ENCODE measurements at regions not wholly inside any gene's neighbourhood (a gene's known extent, or its start where the extent isn't known, plus 50 kb on each side); places are given as distances from the start of the nearest gene placed in this dataset. TPM values are rescaled to one million over a fixed set of nuclear protein-coding genes. Genes with fewer than 3 reads are reported as not detected.

DNA sequence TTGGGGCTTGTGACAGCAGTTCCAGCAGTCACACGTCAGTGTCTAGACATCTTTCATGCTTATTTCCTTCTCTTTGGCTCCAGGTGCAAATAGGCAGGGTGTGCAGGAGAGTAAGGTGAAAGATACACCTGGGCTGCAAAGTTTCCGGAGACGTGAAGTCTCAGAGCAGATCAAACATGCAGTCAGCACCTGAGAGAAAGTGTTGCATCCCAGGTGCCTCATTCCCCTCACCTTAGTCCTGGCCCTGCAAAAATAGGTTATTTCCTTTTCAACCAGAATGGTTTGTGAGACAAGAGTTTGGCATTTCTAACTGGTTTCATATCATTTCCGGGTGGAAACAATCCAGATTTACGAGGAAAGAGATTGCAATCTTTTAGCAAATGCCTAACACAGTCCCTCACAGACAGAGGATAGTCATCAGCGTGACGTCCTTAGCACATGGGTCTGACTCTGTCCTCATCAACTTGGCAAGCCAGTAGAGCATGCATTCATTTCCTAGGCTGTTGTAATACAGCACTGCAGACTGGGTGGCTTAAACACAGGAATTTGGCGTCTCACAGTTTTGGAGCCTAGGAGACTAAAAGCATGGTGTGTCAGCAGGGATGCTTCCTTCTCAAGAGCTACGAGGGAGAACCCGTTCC lies 58.2 kb upstream of the ARRDC4 start:
- Histone ChIP-seq H3K4me3 (ENCODE audit: low read length) (no peak overlapping the region), H2AFZ (ENCODE audit: low read length) (no peak overlapping the region), H3K9me3 (ENCODE audit: low read length) (no peaks in the 10 kb centered on the region; the same call in none of the 2 replicates), H3K9me2 (replicated peaks; ENCODE audit: insufficient read depth, low read length) (no peaks in the 10 kb centered on the region), H3K27me3 (ENCODE audit: low read length) (no peaks in the 10 kb centered on the region), H4K20me1 (ENCODE audit: insufficient read depth, low read depth, low read length) (no peaks in the 10 kb centered on the region), H3K79me2 (ENCODE audit: low read length) (no peaks in the 10 kb centered on the region), H3K36me3 (ENCODE audit: insufficient read depth, low read length) (no peaks in the 10 kb centered on the region), H3K4me1 (ENCODE audit: low read length) (no peaks in the 10 kb centered on the region), H3K9ac (ENCODE audit: low read length) (no peak overlapping the region), H3K27ac (ENCODE audit: low read length) (no peak overlapping the region), H3K4me2 (ENCODE audit: low read depth, low read length, poor library complexity, severe bottlenecking) (no peak overlapping the region)
- DNase-seq, result no peak

DNA sequence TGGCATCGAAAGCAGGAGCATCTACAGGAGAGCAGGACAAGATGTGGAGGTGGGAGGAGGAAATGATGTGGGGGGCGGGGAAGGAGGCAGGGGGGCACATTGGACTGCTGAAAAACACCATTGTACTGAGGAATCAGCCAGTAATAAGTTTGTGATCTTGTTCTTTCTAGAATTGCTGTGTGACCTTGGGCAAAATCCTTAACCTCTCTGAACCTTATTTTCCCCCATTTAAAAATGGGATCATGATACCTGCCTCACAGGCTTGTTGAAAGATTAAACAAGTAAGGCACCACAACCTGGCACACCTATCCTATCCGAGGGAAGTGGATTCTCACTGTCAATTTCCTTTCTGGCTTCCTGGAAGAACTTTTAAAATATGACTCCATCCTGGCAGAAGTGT lies 56.9 kb upstream of the ARRDC4 start:
- DNase-seq, result no peak
- Histone ChIP-seq H3K4me1 (ENCODE audit: low read length) (no peaks in the 10 kb centered on the region), H3K27me3 (ENCODE audit: low read length) (no peaks in the 10 kb centered on the region), H3K9me2 (replicated peaks; ENCODE audit: insufficient read depth, low read length) (no peaks in the 10 kb centered on the region), H2AFZ (ENCODE audit: low read length) (no peak overlapping the region), H3K4me3 (ENCODE audit: low read length) (no peak overlapping the region), H3K36me3 (ENCODE audit: insufficient read depth, low read length) (no peaks in the 10 kb centered on the region), H3K9me3 (ENCODE audit: low read length) (peaks cover 3% of the 10 kb centered on the region), H3K4me2 (ENCODE audit: low read depth, low read length, poor library complexity, severe bottlenecking) (no peak overlapping the region), H3K79me2 (ENCODE audit: low read length) (no peaks in the 10 kb centered on the region), H3K27ac (ENCODE audit: low read length) (no peak overlapping the region), H3K9ac (ENCODE audit: low read length) (no peak overlapping the region), H4K20me1 (ENCODE audit: insufficient read depth, low read depth, low read length) (no peaks in the 10 kb centered on the region)

DNA sequence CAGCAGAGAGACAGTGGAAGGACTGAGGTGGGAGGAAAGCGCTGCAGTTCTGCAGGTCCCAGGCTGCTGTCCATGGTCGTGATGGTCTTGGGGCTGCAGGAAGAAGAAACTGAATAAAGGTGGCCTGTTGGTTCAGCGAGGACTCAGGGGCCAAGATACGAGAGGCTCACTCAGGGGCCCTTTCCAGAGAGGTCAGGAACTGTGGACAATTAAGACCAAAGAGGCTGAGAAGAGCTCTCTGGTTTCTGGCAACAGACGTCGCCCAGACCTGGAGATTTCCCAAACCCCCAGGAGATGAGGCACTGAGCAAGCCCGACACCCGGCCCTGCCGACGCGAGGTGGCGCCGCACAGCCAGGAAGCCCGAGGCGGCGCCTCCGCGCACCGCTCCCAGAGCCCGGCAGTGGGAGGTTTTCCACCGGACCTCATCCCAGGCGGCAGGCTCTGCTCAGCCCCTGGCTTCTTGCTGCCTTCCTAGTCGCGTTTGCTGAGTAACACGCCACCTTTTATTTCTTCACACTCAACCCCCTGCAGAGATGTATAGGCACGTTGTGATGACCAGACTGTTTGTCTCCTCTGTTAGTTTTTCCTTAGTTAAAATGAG lies 56.4 kb upstream of the ARRDC4 start:
- H3K4me2 ChIP-seq (ENCODE audit: low read depth, low read length, poor library complexity, severe bottlenecking), result no peak overlapping the region
- H2AFZ ChIP-seq (ENCODE audit: low read length), result no peak overlapping the region

DNA sequence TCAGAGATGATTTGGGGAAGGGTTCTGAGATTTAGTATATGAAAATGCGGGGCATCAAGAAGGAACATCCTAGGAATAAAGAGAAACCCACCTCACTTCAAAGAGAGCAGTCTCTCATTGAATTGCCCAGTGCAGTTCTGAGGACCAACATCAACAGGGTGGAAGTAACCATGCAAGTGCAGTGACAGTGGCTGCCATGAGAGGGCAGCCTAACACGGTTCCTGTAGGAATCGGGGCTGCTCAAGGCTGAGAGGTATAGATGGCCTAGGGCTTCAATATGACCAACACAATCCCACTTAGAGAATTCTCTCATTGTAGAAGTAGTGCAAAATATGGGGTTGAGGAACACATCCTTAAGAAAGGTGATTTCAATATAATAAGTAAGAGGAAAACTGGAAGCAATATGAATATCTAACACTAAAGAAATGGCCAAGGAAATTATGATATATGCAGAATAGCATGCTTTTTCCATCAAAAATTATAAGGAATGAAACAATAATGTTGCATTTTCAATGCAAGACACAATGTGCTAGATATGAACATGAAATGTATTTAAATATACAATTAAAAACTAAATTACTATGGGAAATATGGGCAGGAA lies 51.1 kb upstream of the ARRDC4 start:
- Histone ChIP-seq H3K27ac (ENCODE audit: low read length) (no peak overlapping the region), H3K4me2 (ENCODE audit: low read depth, low read length, poor library complexity, severe bottlenecking) (no peak overlapping the region), H3K4me1 (ENCODE audit: low read length) (no peaks in the 10 kb centered on the region), H3K9me3 (ENCODE audit: low read length) (peaks cover 9% of the 10 kb centered on the region; the same call in 1 of the 2 replicates), H3K79me2 (ENCODE audit: low read length) (no peaks in the 10 kb centered on the region), H4K20me1 (ENCODE audit: insufficient read depth, low read depth, low read length) (no peaks in the 10 kb centered on the region), H3K9ac (ENCODE audit: low read length) (no peak overlapping the region), H3K36me3 (ENCODE audit: insufficient read depth, low read length) (no peaks in the 10 kb centered on the region), H3K4me3 (ENCODE audit: low read length) (no peak overlapping the region), H3K27me3 (ENCODE audit: low read length) (no peaks in the 10 kb centered on the region), H3K9me2 (replicated peaks; ENCODE audit: insufficient read depth, low read length) (no peaks in the 10 kb centered on the region), H2AFZ (ENCODE audit: low read length) (no peak overlapping the region)
- DNase-seq, result peak; percentile 83

More for the DNA sequence above, 56.4 kb upstream of the ARRDC4 start:
- Histone ChIP-seq H3K9ac (ENCODE audit: low read length) (no peak overlapping the region), H3K27me3 (ENCODE audit: low read length) (no peaks in the 10 kb centered on the region), H3K79me2 (ENCODE audit: low read length) (no peaks in the 10 kb centered on the region), H3K4me3 (ENCODE audit: low read length) (no peak overlapping the region), H3K9me3 (ENCODE audit: low read length) (peaks cover 3% of the 10 kb centered on the region), H3K9me2 (replicated peaks; ENCODE audit: insufficient read depth, low read length) (no peaks in the 10 kb centered on the region), H3K36me3 (ENCODE audit: insufficient read depth, low read length) (no peaks in the 10 kb centered on the region), H3K27ac (ENCODE audit: low read length) (no peak overlapping the region), H3K4me1 (ENCODE audit: low read length) (no peaks in the 10 kb centered on the region), H4K20me1 (ENCODE audit: insufficient read depth, low read depth, low read length) (no peaks in the 10 kb centered on the region)
- no peak for DNase-seq

Small RNAs in the stretch of these regions (small RNA-seq; reads per million reads assigned to genes)
- not detected for gene AC110588.1
- gene RF00017, result not detected
- gene RNA5SP401, result not detected

All from Karpas-422 (cell line).